ENCODE measurements at regions not wholly inside any gene's neighbourhood (a gene's known extent, or its start where the extent isn't known, plus 50 kb on each side); places are given as distances from the start of the nearest gene placed in this dataset.

GRCh38 chr2:17302281-17302680 lies 216.0 kb downstream of the RAD51AP2 start:
- no peak for DNase-seq

DNA sequence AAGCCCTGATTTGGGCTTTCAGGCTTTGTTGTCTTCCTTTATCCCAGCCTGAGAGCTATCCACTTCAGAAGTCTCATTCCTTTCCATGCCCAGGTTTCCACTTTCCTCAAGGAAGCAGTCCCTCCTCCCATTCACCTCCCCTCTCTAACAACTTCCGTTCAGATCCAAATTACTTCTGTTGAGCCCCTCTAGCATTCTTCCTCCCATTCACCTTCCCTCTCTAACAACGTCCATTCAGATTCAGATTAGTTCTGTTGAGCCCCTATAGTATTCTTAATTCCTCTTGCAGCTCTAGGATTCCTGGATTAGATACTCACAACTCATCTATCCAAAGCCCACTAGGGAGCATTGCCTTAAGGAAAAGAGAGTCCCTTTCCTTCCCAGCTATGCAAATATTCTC lies 216.8 kb downstream of the RAD51AP2 start:
- no peak for DNase-seq

DNA sequence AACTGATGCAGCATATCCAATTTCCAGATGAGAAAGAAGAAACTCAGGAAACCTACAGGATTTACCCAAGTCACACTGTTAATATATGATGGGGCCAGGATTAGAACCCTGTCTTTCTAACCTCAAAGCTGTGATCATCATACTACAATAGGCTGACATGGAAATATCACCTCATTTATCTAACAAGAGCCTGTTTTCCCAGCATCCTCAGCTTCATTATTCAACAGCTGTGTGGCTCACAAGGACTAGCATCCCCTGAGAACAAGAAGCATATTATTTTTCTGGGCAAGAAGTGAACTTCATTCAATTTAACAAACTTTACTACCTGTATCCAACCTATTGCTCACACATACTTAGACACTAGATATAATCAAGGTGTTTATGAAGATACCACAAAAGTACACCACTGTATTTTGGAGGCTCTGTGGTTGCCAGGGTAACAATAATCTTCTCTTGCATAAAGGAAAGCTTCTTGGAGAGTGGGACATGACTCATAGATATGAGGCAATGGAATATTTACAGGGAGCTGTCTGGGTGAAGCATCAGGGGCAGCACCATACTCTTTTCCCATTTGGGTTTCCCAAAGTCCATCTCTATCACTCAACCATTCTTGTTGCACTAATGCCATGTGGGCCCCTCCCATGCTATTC lies 218.2 kb downstream of the RAD51AP2 start:
- DNase-seq, result peak; percentile 67

DNA sequence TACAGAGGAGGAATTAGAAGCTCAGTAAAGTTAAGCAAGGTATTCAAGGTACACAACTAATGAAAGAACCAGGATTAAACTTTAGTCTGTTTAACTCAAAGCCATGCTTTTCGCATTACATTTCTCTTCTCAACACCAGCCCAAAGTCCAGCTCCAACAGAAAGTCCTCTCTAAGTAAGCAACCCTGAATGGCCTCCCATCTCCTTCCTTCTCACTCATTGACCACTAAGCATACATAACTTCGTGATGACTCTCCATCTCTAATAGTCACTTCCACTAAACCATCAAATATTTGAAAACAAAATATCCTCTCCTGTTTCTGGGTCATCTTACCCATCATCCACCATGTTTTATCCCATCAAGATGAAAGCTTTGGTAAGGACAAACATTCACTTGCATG lies 219.8 kb downstream of the RAD51AP2 start:
- no peak for DNase-seq

DNA sequence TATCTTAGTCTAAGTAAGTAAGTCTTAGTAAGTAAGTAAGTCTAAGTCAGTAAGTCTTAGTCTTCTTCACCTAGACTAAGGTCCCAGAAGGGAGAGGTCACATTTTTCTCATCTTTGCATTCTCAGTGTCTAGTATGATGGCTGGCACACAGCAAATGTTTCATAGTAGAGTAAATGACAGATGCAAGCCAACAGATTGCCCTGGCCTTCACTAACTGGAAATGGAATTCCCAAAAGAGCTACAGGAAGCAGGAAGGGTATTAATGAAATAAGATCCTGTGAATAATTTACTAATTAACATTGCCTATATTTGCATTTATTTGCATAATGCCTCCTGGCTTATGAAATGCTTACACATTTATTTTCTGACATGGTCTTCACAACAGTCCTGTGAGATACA lies 221.6 kb downstream of the RAD51AP2 start:
- DNase-seq, result no peak

- no peak for DNase-seq
Measured at GRCh38 chr2:17289669-17290068, 228.6 kb downstream of the RAD51AP2 start.

DNA sequence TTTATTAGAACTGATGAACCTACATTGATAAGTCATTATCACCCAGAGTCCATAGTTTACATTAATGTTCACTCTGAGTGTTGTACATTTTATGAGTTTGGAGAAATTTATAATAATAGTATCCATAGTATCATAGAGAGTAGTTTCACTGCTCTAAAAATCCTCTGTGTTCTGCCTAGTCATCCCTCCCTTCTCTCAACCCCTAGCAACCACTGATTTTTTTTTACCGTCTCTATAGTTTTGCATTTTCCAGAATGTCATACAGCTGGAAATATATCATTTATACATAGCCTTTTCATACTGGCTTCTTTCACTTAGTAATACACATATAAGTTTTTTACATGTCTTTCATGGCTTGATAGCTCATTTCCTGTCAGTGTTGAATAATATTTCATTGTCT lies 231.1 kb downstream of the RAD51AP2 start:
- DNase-seq, result no peak

DNA sequence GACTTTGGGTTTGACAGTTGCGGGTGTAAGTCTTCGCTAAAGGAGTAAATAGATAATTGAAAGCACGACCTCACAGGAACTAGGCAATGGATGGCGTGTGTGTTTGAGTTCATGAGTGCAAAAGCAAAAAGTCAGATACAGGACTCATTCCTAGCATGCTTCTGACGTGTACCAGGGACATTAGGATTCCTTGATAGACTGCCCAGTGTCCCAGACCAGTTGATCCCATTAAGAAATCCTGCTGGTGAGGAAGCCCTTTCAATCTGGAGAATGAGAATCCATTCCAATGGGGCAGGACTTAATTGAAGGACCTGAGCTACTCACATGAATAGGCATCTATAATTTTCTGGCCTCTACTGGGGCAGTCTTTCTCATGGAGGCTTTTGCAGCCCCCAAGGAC lies 235.4 kb downstream of the RAD51AP2 start:
- no peak for DNase-seq

GRCh38 chr2:17282245-17282644 lies 236.0 kb downstream of the RAD51AP2 start:
- no peak for DNase-seq

DNA sequence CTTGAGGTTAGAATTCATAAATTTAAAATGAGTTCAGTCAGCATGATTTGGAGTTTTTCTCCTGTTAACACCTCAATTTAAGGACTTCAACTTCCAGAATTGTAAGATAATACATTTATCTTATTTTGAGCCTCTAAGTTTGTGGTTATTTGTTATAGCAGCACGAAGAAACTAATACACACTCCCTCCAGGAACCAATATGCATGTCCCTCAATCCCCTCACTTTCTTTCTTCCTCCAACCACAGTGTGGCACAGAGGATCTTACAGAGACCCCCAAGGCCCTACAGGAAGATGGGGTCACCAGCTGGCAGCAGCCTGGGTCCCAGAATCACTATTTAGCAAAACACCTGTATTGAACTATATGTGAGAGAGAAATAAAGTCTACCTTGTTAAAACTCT lies 242.0 kb downstream of the RAD51AP2 start:
- no peak for DNase-seq

DNA sequence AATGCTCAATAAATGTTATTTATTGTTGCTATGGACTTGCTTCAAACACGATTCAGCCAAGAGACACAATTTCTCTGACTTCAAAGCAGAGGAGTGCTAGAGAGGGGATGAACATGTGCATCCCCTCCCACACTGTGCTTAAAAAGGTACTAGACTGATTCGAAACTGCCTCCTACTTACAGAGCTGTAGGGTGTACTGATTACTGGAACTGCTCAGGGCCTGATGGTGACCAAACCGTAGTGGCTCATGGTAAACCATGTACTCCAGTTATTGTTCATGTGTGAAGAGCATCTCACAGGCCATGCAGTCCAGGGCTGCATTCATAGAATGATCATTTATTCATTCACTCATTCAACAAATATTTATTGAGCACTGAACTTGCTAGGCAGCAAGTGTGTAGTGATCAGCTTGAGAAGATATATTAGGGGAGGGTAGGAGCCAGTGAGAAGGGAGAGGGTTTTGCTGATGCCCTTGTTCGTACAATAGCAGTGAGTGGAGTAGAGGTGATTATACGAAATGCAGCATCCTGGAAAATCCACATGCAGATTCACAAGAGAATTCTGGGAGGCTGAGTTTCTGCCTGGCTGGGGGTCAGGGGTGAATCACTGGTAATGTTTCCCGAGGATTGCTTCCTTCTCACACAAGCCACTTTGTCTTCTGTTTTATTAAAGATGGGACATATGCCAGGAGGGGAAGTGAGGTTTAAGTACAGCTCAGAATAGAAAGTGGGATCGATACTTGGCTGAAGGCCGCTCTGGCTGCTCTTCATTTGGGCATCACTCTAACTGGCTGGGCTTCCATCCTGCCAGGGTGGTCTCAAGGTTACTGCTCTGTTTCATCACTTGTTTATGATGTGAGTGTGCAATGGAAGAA lies 245.4 kb downstream of the RAD51AP2 start:
- no peak for DNase-seq

DNA sequence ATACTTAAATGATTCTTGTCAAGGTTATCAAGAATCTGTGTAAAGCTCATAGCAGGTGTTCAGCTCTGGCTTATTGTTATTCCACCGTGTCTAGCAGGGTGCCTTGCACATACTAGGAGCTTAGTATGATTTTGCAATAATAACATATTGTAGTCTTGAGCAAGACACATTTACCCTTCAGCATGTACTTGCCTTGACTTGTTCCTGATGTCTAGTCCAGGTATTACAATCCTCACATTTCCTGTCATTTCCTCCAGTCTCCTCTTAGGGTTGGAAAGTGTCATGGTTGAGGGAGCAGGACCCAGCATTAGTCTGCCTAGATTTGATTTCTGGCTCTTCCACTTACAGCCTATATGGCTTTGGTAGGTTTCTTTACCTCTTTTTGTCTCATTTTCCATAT lies 246.1 kb downstream of the RAD51AP2 start:
- DNase-seq, result no peak

DNA sequence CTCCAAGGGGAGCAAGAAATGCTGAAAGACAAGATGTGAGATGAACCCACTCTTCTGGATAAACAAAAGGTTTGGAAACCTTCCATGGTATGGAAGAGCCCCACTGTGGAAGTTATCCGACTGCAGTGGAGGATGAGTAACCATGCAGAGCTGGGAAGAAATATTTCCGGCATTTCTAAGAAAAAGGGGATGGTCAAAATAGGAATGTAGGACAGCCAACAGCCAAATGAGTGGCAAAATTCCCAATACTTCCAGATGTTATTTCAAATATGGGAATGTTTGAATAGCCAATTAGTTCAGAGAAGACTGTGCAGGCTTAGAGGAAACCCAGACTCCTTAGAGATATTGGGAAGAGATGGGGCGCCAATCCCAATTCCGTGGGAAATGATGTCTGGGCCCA lies 246.8 kb downstream of the RAD51AP2 start:
- no peak for DNase-seq

DNA sequence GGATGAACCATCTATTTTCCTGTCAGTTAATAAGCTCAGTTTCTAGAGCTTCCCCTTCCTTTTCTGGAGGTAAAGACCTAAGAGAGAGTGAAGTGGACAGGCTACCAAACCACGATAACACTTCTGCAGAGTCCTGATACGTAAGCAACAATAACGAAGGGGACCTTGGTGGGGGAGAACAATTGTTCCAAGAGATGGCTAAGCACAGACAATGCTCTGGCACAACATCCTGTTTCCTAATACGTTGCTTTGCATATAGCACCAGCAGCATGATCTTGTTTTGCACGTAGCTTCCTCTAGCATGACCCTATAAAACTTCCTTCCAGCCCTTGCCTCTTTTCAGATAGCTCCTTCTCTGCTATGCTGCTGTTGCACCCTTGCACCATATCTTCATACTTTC lies 247.3 kb downstream of the RAD51AP2 start:
- DNase-seq, result no peak

DNA sequence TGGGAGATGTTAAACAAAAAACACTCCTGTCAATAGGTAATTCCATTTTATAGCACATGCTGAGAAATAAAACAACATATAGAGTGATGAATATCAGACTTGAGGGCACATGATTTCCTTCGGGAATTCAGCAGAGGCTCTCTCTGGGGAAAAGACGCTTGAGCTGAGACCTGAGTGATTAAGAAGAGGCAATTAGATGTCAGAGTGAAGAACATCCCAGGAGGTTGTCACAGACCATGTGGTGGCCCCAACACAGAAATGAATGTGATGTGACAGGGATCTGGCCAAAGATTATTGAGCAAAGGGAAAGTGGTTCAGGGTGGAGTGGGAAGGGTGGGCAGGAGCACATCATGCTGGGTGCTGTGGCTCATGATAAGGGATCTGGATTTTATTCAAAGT lies 254.7 kb downstream of the RAD51AP2 start:
- no peak for DNase-seq

- DNase-seq, result no peak
Measured at GRCh38 chr2:17262854-17263569, 255.2 kb downstream of the RAD51AP2 start.

- no peak for DNase-seq
Measured at GRCh38 chr2:17259613-17260012, 258.6 kb downstream of the RAD51AP2 start.

DNA sequence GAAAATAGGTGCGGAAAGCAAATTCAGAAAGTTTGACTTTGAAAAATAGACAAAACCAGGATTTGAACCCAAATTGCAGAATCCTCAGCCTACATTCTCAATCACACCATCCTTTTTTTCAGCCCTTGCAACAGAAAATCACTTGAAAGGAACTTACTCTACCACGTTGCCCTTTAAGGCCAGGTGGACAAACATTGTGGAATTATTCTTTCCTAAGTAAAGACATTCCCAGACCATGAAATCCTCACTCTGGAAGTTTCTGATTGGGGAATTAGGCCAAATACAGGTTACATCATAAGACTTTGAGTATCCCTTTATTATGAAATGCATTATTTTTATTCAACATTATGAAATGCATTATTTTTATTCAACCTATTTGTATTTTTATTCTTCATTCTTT lies 259.4 kb downstream of the RAD51AP2 start:
- DNase-seq, result no peak

GRCh38 chr2:17257189-17257909 lies 260.9 kb downstream of the RAD51AP2 start:
- DNase-seq, result no peak

GRCh38 chr2:17255071-17255470 lies 263.2 kb downstream of the RAD51AP2 start:
- no peak for DNase-seq

- DNase-seq, result no peak
Measured at GRCh38 chr2:17254421-17254820, 263.8 kb downstream of the RAD51AP2 start.

DNA sequence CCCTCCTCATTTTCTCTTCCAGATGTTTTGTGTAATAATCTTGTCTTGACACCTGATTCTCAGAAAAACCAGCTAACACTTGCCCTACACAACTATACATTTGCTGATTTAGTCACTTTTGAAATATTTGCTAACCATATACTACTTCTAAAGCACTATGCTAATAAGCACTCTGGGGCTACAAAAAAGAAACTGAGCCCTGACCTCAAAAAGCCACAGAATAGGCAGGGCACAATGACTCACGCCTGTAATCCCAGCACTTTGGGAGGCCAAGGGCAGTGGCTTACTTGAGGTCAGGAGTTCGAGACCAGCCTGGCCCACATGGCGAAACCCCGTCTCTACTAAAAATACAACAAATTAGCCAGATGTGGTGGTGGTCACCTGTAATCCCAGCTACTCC lies 266.0 kb downstream of the RAD51AP2 start:
- no peak for DNase-seq

GRCh38 chr2:17251171-17251570 lies 267.1 kb downstream of the RAD51AP2 start:
- no peak for DNase-seq
